Spleen (tissue), 11 donors: ENCODE measurements at regions not wholly inside any gene's neighbourhood (a gene's known extent, or its start where the extent isn't known, plus 50 kb on each side); places are given as distances from the start of the nearest gene placed in this dataset.

Experiments used
- DNase-seq: peaks from one replicate; pipeline ENCODE4 v3.0.0-alpha.2; 2020
- H3K27ac ChIP-seq, 8 donors: fragments of 200-600 bp; sonication (generic) in 7 of 8; 1 replicate in 4 of 8; 2 replicates in 4 of 8; pipeline versions ENCODE4 v1.5.0 to v1.8.0; 2016 to 2021; ENCODE audit warnings: inconsistent platforms in 4 of 8, mild to moderate bottlenecking in 4 of 8, moderate library complexity in 1 of 8
- H3K27me3 ChIP-seq, 7 donors: fragments of 200-600 bp; sonication (generic) in 6 of 7; replicated peaks in 1 of 7; 1 replicate in 4 of 7; 2 replicates in 3 of 7; pipeline versions ENCODE4 v1.5.0 to v1.8.0; 2016 to 2021; ENCODE audit warnings: inconsistent platforms in 3 of 7, mild to moderate bottlenecking in 1 of 7
- H3K36me3 ChIP-seq, 6 donors: fragments of 200-600 bp; sonication (generic) in 5 of 6; 1 replicate in 4 of 6; 2 replicates in 2 of 6; pipeline versions ENCODE4 v1.5.0 to v1.8.0; 2016 to 2021; ENCODE audit warnings: inconsistent platforms in 2 of 6
- H3K4me1 ChIP-seq, 6 donors: fragments of 200-600 bp; sonication (generic) in 5 of 6; 1 replicate in 3 of 6; 2 replicates in 3 of 6; pipeline versions ENCODE4 v1.5.0 to v1.8.0; 2016 to 2021; ENCODE audit warnings: inconsistent platforms in 3 of 6
- H3K4me3 ChIP-seq, 8 donors: fragments of 200-600 bp; sonication (generic) in 7 of 8; 1 replicate in 4 of 8; 2 replicates in 4 of 8; pipeline versions ENCODE4 v1.5.0 to v1.8.0; 2016 to 2021; ENCODE audit warnings: inconsistent platforms in 4 of 8, mild to moderate bottlenecking in 4 of 8, moderate library complexity in 2 of 8
- H3K9me3 ChIP-seq, 8 donors: fragments of 200-600 bp; sonication (generic) in 7 of 8; 1 replicate in 4 of 8; 2 replicates in 4 of 8; pipeline versions ENCODE4 v1.5.0 to v1.8.0; 2016 to 2021; ENCODE audit warnings: inconsistent platforms in 4 of 8
- CTCF ChIP-seq, 11 experiments: fragments of 200-600 bp in 7 of 11; fragments of 450-650 bp in 4 of 11; sonication (generic) in 4 of 11; IDR thresholded peaks in 8 of 11; conservative IDR thresholded peaks in 3 of 11; 1 replicate in 7 of 11; 2 replicates in 4 of 11; pipeline versions ENCODE4 v1.4.0 to v1.8.0; 2016 to 2021; ENCODE audit warnings: antibody characterized with exemption in 11 of 11, inconsistent platforms in 4 of 11, mild to moderate bottlenecking in 1 of 11
- POLR2A ChIP-seq, 3 donors: fragments of 450-650 bp; IDR thresholded peaks; one replicate each; pipeline ENCODE4 v1.5.1; 2017; ENCODE audit warnings: antibody characterized with exemption in 3 of 3, mild to moderate bottlenecking in 1 of 3
- POLR2AphosphoS5 ChIP-seq, 3 donors: sonication (generic); formaldehyde crosslinking; IDR thresholded peaks; one replicate each; pipeline ENCODE4 v1.5.1; 2017; ENCODE audit warnings: antibody characterized with exemption in 3 of 3
- WGBS, 5 donors: extraction: QIAGEN DNeasy Blood & Tissue Kit in 3 of 5; methylation state at CpG; one replicate each; pipeline versions ENCODE4 v1.1.5 to v1.1.7; 2013 to 2018; 5-methylcytosine and 5-hydroxymethylcytosine counted together
- intact Hi-C: fragments of 100-400 bp; cut with DNase I; formaldehyde crosslinking; loops from one replicate; pipeline ENCODE4 v1.15.0; 2023; ENCODE audit warnings: low total_unique reads
- donor health status: healthy with polysubstance abuse.
- donor health status: DM: no; HTN: no; CAD: no; lungs with moderate emphysema.
- donor health status: DM: no; HTN: no; CAD: no.
- donor health status: Bipolar disorder and iron deficiency.
- donor health status: healthy.
- donor health status: DM: no; HTN: no; CAD: no.
- donor health status: DM: yes; HTN: yes; CAD: no.

GRCh38 chr6:33914645-33915044 lies 110.8 kb upstream of the MLN start:
- H3K4me3 ChIP-seq: peak overlapping the region in 1 of 8 donors; percentile 0
- H3K4me1 ChIP-seq: peaks cover 0 to 29% (median 15%) of the 10 kb centered on the region in 6 donors
- peak in 1 of 3 donors; percentile 25 for TF ChIP-seq POLR2AphosphoS5 (IDR thresholded peaks at IDR 0.05)
- no peak for TF ChIP-seq CTCF (IDR thresholded peaks at IDR 0.05 in 8 of 11, conservative IDR thresholded peaks at IDR 0.05 in 3 of 11)
- no peaks in the 10 kb centered on the region for H3K36me3 ChIP-seq
- no peaks in the 10 kb centered on the region for H3K27me3 ChIP-seq
- H3K9me3 ChIP-seq: no peaks in the 10 kb centered on the region
- 17 to 30% (median 21%) methylated on average over 8 of the region's 8 CpGs for WGBS, 5 donors
- DNase-seq: peak; percentile 85
- peak overlapping the region in 2 of 8 donors; percentile 23 to 56 for H3K27ac ChIP-seq
- intact Hi-C loops: no loop called here

GRCh38 chr6:33912195-33912594 lies 108.4 kb upstream of the MLN start:
- TF ChIP-seq POLR2AphosphoS5 (IDR thresholded peaks at IDR 0.05): no peak
- TF ChIP-seq CTCF (IDR thresholded peaks at IDR 0.05 in 8 of 11, conservative IDR thresholded peaks at IDR 0.05 in 3 of 11): no peak
- no peak for TF ChIP-seq POLR2A (IDR thresholded peaks at IDR 0.05)
- DNase-seq: no peak
- Histone ChIP-seq H3K36me3 (no peaks in the 10 kb centered on the region), H3K27ac (no peak overlapping the region), H3K4me3 (no peak overlapping the region), H3K27me3 (no peaks in the 10 kb centered on the region), H3K4me1 (peaks cover 0 to 44% (median 15%) of the 10 kb centered on the region in 6 donors), H3K9me3 (no peaks in the 10 kb centered on the region)
- WGBS, 5 donors: 41 to 100% (median 78%) methylated on average over 1 of the region's 1 CpG
- intact Hi-C loops: no loop called here

- intact Hi-C loops: no loop called here
- DNase-seq: no peak
- Histone ChIP-seq H3K27ac (no peak overlapping the region), H3K9me3 (no peaks in the 10 kb centered on the region), H3K4me1 (peaks cover 0 to 51% (median 16%) of the 10 kb centered on the region in 6 donors), H3K36me3 (no peaks in the 10 kb centered on the region), H3K27me3 (no peaks in the 10 kb centered on the region), H3K4me3 (no peak overlapping the region)
- TF ChIP-seq POLR2A (IDR thresholded peaks at IDR 0.05) (no peak), POLR2AphosphoS5 (IDR thresholded peaks at IDR 0.05) (no peak), CTCF (IDR thresholded peaks at IDR 0.05 in 8 of 11, conservative IDR thresholded peaks at IDR 0.05 in 3 of 11) (no peak)
- WGBS, 5 donors: 83 to 92% (median 89%) methylated on average over 6 of the region's 6 CpGs
These were observed 107.7 kb upstream of the MLN start for GRCh38 chr6:33911488-33911887.

GRCh38 chr6:33910594-33910993 lies 106.8 kb upstream of the MLN start:
- no peaks in the 10 kb centered on the region for H3K9me3 ChIP-seq
- no peak overlapping the region for H3K27ac ChIP-seq
- no peaks in the 10 kb centered on the region for H3K27me3 ChIP-seq
- no peaks in the 10 kb centered on the region for H3K36me3 ChIP-seq
- H3K4me3 ChIP-seq: no peak overlapping the region
- no peak for DNase-seq
- WGBS, 5 donors: 89 to 99% (median 93%) methylated on average over 5 of the region's 5 CpGs
- H3K4me1 ChIP-seq: peaks cover under 1 to 58% (median 25%) of the 10 kb centered on the region in 6 donors
- TF ChIP-seq POLR2AphosphoS5 (IDR thresholded peaks at IDR 0.05): no peak
- TF ChIP-seq CTCF (IDR thresholded peaks at IDR 0.05 in 8 of 11, conservative IDR thresholded peaks at IDR 0.05 in 3 of 11): no peak
- no peak for TF ChIP-seq POLR2A (IDR thresholded peaks at IDR 0.05)
- intact Hi-C loops: no loop called here
